Activated CD4-positive, alpha-beta memory T cell treated with anti-CD3 and anti-CD28 coated beads for 36 hours (primary cell): ENCODE measurements at regions not wholly inside any gene's neighbourhood (a gene's known extent, or its start where the extent isn't known, plus 50 kb on each side); places are given as distances from the start of the nearest gene placed in this dataset.

Experiments
- CTCF ChIA-PET: fragments of 350-600 bp; sonication (Branson Sonifier 250); formaldehyde crosslinking; loops from one replicate; lab custom pipeline; 2021; ENCODE audit warnings: antibody characterized with exemption, inconsistent platforms; lab: Charles Lee
- POLR2A ChIA-PET: fragments of 350-600 bp; sonication (Branson Sonifier 250); formaldehyde crosslinking; loops from one replicate; lab custom pipeline; 2021; ENCODE audit warnings: antibody characterized with exemption; lab: Charles Lee
- DNase-seq: peaks from one replicate; pipeline ENCODE4 v3.0.0-alpha.2; 2020
- H3K27ac Mint-ChIP-seq: one replicate; pipeline ENCODE4 v1.8.0; 2021; ENCODE audit warnings: mixed read lengths
- H3K27me3 Mint-ChIP-seq: one replicate; pipeline ENCODE4 v1.8.0; 2021; ENCODE audit warnings: mixed read lengths
- H3K36me3 Mint-ChIP-seq: one replicate; pipeline ENCODE4 v1.8.0; 2021; ENCODE audit warnings: mixed read lengths
- H3K4me1 Mint-ChIP-seq: one replicate; pipeline ENCODE4 v1.8.0; 2021; ENCODE audit warnings: low read depth, mixed read lengths
- H3K4me3 Mint-ChIP-seq: one replicate; pipeline ENCODE4 v1.8.0; 2021; ENCODE audit warnings: mild to moderate bottlenecking, mixed read lengths
- H3K9me3 Mint-ChIP-seq: one replicate; pipeline ENCODE4 v1.8.0; 2021; ENCODE audit warnings: mixed read lengths
- intact Hi-C: fragments of 100-400 bp; cut with micrococcal nuclease; formaldehyde crosslinking; loops from one replicate; pipeline ENCODE4 v1.15.1; 2023

DNA sequence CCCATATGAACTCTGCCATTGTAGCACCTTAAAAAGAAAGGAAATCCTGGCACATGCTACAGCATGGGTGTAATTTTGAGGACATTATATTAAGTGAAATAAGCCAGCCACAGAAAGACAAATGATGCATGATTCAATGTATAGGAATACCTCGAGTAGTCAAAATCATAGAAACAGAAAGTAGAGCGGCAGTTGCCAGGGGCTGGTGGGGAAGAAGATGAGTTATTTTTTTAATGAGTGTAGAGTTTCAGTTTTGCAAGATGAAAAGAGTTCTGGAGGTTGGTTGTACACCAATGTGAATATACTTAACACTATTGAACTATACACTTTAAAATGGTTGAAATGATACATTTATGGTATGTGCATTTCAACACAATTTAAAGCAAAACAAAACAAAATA, 133.0 kb downstream of the ZDHHC21 start:
- ChIA-PET POLR2A (no interaction called here), CTCF (no interaction called here)
- H3K27me3 Mint-ChIP-seq: no peaks in the 10 kb centered on the region
- intact Hi-C loops: no loop called here
- H3K9me3 Mint-ChIP-seq: peaks cover 5% of the 10 kb centered on the region
- H3K4me1 Mint-ChIP-seq: peaks cover 8% of the 10 kb centered on the region
- peaks cover 2% of the 10 kb centered on the region for H3K36me3 Mint-ChIP-seq
- peak; percentile 42 for DNase-seq
- H3K27ac Mint-ChIP-seq: no peak overlapping the region
- H3K4me3 Mint-ChIP-seq: no peak overlapping the region

DNA sequence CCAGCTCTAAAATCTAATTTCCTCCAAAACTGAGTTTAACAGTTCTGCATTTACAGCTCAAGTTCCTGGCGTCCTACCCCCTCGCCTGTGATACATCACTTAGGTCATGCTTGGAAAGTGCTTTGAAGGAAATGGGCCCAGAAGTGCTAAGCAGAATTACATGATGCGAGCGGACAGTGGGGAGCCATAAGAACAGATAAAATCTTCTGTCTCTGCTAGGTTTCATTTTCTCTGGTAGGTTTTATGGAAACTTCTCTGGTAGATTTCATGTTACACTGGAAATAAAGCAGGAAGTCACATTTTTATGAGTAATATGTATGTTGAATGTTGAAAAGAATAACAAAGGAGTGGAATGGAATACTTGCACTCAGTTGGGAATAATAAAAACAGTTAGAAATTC, 138.3 kb downstream of the ZDHHC21 start:
- POLR2A ChIA-PET: no interaction called here
- intact Hi-C loops: no loop called here
- H3K27ac Mint-ChIP-seq: no peak overlapping the region
- peaks cover 5% of the 10 kb centered on the region for H3K9me3 Mint-ChIP-seq
- H3K4me1 Mint-ChIP-seq: no peaks in the 10 kb centered on the region
- H3K4me3 Mint-ChIP-seq: no peak overlapping the region
- H3K36me3 Mint-ChIP-seq: peaks cover 2% of the 10 kb centered on the region
- CTCF ChIA-PET: no interaction called here
- DNase-seq: no peak
- H3K27me3 Mint-ChIP-seq: peaks cover 1% of the 10 kb centered on the region

DNA sequence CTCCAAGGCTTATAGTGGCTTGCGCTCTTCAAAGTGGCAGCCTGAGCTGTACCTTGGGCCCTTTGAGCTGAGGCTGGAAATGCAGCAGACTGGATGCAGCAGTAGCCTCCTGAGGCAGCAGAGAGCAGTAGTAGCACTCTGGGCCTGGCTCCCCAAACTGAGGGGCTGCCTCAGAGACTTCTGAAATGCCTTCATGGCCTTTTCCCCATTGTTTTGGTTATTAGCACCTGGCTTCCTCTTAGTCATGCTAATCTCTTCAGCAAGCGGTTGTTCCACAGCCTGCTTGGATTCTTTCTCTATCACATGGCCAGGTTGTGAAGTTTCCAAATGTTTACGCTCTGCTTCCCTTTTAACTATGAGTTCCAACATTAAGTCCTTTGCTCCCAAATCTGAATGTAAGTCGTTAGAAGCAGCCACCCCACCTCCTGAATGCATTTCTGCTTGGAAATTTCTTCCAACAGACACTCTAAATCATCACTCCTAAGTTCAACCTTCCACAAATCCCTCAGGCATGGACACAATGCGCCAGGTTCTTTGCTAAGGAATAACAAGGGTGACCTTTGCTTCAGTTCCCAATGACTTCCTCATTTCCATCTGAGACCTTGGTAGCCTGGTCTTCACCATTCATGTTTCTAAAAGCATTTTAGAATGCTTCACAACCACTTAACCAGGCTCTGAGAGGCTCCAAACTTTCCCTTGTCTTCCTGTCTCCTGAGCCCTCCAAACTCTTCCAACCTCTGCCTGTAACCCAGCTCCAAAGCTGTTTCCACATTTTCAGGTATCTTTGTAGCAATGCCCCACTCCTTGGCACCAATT, 145.8 kb downstream of the ZDHHC21 start:
- ChIA-PET CTCF (no interaction called here), POLR2A (no interaction called here)
- H3K36me3 Mint-ChIP-seq: no peaks in the 10 kb centered on the region
- H3K9me3 Mint-ChIP-seq: no peaks in the 10 kb centered on the region
- no peak overlapping the region for H3K27ac Mint-ChIP-seq
- no peak overlapping the region for H3K4me3 Mint-ChIP-seq
- intact Hi-C loops: no loop called here
- no peak for DNase-seq
- H3K27me3 Mint-ChIP-seq: peaks cover 1% of the 10 kb centered on the region
- no peaks in the 10 kb centered on the region for H3K4me1 Mint-ChIP-seq

DNA sequence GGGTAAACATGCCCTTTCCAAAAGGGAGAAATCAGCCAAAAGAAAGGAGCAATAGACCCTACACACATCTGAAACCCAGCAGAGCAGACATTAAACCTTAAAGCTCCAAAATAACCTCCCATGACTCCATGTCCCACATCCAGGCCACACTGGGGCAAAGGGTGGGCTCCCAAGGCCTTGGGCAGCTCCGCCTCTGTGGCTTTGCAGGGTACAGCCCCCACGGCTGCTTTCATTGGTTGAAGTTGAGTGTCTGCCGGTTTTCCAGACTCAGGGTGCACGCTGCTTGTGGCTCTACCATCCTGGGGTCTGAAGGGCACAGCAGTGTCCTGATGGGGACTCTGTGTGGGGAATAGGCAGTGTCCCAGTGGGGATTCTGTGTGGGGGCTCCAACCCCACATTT, 146.5 kb downstream of the ZDHHC21 start:
- CTCF ChIA-PET: no interaction called here
- Mint-ChIP-seq H3K9me3 (no peaks in the 10 kb centered on the region), H3K4me3 (no peak overlapping the region), H3K27ac (no peak overlapping the region), H3K27me3 (peaks cover 1% of the 10 kb centered on the region), H3K36me3 (no peaks in the 10 kb centered on the region), H3K4me1 (no peaks in the 10 kb centered on the region)
- no peak for DNase-seq
- POLR2A ChIA-PET: no interaction called here
- intact Hi-C loops: no loop called here

- intact Hi-C loops: no loop called here
- no peak for DNase-seq
- Mint-ChIP-seq H3K27ac (no peak overlapping the region), H3K4me3 (no peak overlapping the region), H3K36me3 (no peaks in the 10 kb centered on the region), H3K9me3 (no peaks in the 10 kb centered on the region), H3K27me3 (no peaks in the 10 kb centered on the region), H3K4me1 (no peaks in the 10 kb centered on the region)
- CTCF ChIA-PET: no interaction called here
- POLR2A ChIA-PET: no interaction called here
Observed at GRCh38 chr9:14542071-14542470, 151.2 kb downstream of the ZDHHC21 start.

DNA sequence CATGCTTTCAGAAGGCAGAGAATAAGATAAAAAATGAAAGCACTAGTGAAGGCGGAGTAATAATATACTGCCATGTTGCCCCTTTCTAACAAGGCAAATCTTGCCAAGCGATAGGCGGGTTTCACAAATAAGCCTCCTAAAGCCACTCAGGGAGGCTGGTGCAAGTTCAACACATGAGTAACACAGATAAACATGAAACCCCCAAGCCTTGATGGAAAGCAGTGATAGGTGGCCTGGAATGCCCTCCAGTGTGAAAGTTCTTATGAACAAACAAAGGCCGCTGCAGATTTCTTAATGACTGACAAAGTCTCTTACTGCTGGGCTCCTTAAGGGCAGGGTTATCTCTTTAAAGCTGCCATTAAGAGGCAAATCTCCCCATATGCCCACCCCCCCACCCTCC, 154.7 kb downstream of the ZDHHC21 start:
- ChIA-PET POLR2A (no interaction called here), CTCF (no interaction called here)
- intact Hi-C loops: no loop called here
- no peaks in the 10 kb centered on the region for H3K36me3 Mint-ChIP-seq
- no peak overlapping the region for H3K27ac Mint-ChIP-seq
- H3K27me3 Mint-ChIP-seq: peaks cover 2% of the 10 kb centered on the region
- no peak overlapping the region for H3K4me3 Mint-ChIP-seq
- H3K9me3 Mint-ChIP-seq: no peaks in the 10 kb centered on the region
- H3K4me1 Mint-ChIP-seq: no peaks in the 10 kb centered on the region
- DNase-seq: no peak

DNA sequence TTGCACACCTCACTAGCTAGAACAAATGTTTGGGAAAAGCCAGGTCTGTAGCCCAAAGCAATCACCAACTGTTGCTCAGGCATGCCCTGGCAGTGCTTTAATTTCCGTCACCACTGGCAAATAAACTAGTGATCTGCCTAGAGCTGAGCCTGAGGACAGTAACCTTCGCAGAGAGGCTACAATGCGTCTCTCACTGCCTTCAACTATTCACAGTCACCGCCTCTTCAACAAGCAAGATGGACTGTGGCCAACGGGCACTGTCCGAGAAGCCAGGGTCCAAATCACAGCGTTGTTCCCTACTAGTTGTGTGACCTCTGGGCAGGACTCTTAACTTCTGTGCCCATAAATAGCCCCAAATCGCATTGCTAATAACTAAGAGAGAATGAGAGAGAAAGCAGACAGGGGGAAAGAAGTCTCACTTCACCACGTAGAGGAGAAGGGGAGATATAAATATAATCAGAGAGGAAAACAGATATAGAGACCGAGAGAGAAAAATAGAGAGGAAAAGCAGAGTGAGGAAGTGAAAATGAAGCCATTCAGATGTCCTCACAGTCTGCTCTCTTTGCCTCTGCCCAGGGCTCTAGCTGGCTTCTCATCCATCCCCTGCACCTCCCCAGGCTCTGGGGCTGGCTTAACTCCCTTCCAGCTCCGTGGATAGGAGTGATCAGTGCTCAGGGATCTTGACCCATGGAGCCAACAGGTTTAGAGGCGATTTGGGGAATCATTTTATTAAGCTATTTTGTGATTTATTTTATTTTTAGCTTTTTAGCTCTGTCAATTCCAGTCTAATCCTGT, 157.9 kb downstream of the ZDHHC21 start:
- ChIA-PET CTCF (no interaction called here), POLR2A (no interaction called here)
- no peak overlapping the region for H3K27ac Mint-ChIP-seq
- H3K4me3 Mint-ChIP-seq: no peak overlapping the region
- intact Hi-C loops: no loop called here
- H3K27me3 Mint-ChIP-seq: peaks cover 3% of the 10 kb centered on the region
- no peaks in the 10 kb centered on the region for H3K4me1 Mint-ChIP-seq
- no peaks in the 10 kb centered on the region for H3K36me3 Mint-ChIP-seq
- no peak for DNase-seq
- no peaks in the 10 kb centered on the region for H3K9me3 Mint-ChIP-seq

- Mint-ChIP-seq H3K4me3 (no peak overlapping the region), H3K27ac (no peak overlapping the region), H3K27me3 (peaks cover 6% of the 10 kb centered on the region), H3K36me3 (no peaks in the 10 kb centered on the region), H3K9me3 (no peaks in the 10 kb centered on the region), H3K4me1 (no peaks in the 10 kb centered on the region)
- ChIA-PET CTCF (no interaction called here), POLR2A (no interaction called here)
- DNase-seq: no peak
- intact Hi-C loops: no loop called here
Observed at GRCh38 chr9:14533867-14534640, 159.2 kb downstream of the ZDHHC21 start.

DNA sequence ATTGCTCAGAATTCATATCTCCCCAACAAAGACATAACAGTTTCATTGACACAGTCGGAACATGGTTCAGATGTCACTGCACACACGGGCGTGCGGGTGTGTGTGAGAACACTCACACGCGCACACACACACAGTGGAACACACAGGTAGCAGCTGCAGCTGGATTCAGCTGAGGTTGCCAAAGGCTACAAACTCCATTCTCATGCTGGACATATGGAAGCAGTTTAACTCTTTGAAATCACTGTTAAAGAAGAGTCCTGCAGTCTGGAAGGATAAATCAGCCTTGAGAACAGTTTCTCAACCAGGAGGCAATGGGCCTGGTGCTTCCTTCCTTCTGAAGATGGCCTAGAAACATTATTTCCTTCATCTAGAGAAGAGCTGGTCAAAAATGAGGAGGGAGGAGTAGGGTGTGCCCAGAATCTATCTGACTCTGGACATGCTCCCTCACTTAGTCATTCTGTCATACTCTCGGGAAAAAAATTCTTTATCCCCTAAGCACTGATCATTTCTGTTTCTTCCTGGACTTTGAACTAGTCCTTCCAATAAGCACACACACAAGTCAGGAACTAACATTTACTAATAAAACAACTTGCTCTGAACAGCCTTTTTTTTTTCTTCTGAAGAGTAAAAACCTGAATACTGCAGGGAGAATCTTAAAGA, 160.6 kb downstream of the ZDHHC21 start:
- no peaks in the 10 kb centered on the region for H3K4me1 Mint-ChIP-seq
- no peaks in the 10 kb centered on the region for H3K36me3 Mint-ChIP-seq
- DNase-seq: no peak
- no peak overlapping the region for H3K27ac Mint-ChIP-seq
- H3K9me3 Mint-ChIP-seq: no peaks in the 10 kb centered on the region
- peaks cover 6% of the 10 kb centered on the region for H3K27me3 Mint-ChIP-seq
- ChIA-PET CTCF (interaction anchor here (0.7 kb wide), 1 partner anchor 100 kb away, joined by 3 read pairs; no protein-coding TSS in a partner anchor), POLR2A (no interaction called here)
- intact Hi-C loops: no loop called here
- H3K4me3 Mint-ChIP-seq: no peak overlapping the region

- ChIA-PET CTCF (no interaction called here), POLR2A (no interaction called here)
- Mint-ChIP-seq H3K9me3 (no peaks in the 10 kb centered on the region), H3K27ac (no peak overlapping the region), H3K4me1 (no peaks in the 10 kb centered on the region), H3K27me3 (peaks cover 6% of the 10 kb centered on the region), H3K36me3 (no peaks in the 10 kb centered on the region), H3K4me3 (no peak overlapping the region)
- intact Hi-C loops: no loop called here
- no peak for DNase-seq
Observed at GRCh38 chr9:14531341-14532269, 161.6 kb downstream of the ZDHHC21 start.

DNA sequence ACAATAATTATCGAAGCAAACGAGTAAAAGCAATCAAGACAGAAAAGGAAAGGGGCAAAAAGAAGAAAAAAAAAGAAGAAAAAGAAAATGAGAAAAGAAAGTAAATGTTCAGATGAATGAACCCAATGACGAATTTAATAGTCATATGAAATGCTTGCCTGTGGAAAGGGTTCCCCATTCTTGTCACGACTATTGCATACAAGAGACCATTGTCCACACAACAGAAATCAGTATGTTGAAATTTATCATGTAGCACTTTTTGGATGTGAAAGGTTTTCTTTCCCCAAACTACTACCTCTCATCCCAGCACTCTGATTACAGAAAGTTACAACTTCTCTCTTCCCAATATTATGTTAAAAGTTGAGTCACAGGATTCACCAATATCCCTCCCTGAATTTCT, 162.4 kb downstream of the ZDHHC21 start:
- peaks cover 4% of the 10 kb centered on the region for H3K27me3 Mint-ChIP-seq
- CTCF ChIA-PET: no interaction called here

More for the DNA sequence above, 162.4 kb downstream of the ZDHHC21 start:
- POLR2A ChIA-PET: no interaction called here
- no peak overlapping the region for H3K4me3 Mint-ChIP-seq
- intact Hi-C loops: no loop called here
- H3K9me3 Mint-ChIP-seq: no peaks in the 10 kb centered on the region
- DNase-seq: no peak
- H3K36me3 Mint-ChIP-seq: no peaks in the 10 kb centered on the region
- no peaks in the 10 kb centered on the region for H3K4me1 Mint-ChIP-seq
- H3K27ac Mint-ChIP-seq: no peak overlapping the region
